Smooth muscle cell of the brain vasculature (primary cell): ENCODE measurements at regions not wholly inside any gene's neighbourhood (a gene's known extent, or its start where the extent isn't known, plus 50 kb on each side); places are given as distances from the start of the nearest gene placed in this dataset.
"Not testable (repeated sequence)": the region's sequence is repeated elsewhere in the genome, so short reads cannot be mapped to it uniquely, and the experiment has no call there.

Experiments
- DNase-seq: peaks from one replicate; pipeline ENCODE4 v3.0.0-alpha.2; 2012; ENCODE audit warnings: low read depth, low spot score

GRCh38 chr9:63912451-63912850 is 1372.6 kb downstream of the FOXD4L5 start:
- DNase-seq, result not testable (repeated sequence)

DNA sequence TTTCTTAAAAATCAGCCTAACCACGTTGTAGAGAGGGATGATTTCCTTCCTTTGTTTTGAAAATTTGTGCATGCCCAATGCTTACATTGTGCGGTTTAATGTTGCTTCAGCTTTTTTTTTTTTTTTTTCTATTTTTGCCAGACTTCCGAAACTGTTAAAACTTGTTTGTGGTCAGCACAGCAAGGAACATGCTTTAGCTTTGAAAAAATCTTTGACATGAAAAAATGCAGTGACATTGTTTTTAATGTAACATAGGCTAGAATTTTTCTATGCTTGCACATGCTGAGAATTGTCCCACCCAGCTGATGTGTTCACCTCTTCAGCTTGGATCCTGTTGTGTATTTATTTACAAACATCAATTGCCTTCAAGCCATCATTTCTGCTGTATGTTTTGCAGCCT is 1375.9 kb downstream of the FOXD4L5 start:
- DNase-seq, result not testable (repeated sequence)

DNA sequence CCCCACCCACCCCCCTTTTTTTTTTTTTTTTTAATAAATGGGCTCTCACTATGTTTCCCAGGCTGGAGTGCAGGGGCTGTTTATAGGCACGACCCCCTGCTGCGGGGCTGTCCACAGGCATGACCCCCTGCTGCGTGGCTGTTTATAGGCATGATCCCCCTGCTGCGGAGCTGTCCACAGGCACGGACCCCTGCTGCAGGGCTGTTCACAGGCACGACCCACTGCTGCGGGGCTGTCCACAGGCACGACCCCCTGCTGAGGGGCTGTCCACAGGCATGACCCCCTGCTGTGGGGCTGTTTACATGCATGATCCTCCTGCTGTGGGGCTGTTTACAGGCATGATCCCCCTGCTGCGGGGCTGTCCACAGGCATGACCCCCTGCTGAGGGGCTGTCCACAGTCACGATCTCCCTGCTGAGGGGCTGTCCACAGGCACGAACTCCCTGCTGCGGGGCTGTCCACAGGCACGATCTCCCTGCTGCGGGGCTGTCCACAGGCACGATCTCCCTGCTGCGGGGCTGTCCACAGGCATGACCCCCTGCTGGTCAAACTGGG is 1385.3 kb downstream of the FOXD4L5 start:
- not testable (repeated sequence) for DNase-seq

DNA sequence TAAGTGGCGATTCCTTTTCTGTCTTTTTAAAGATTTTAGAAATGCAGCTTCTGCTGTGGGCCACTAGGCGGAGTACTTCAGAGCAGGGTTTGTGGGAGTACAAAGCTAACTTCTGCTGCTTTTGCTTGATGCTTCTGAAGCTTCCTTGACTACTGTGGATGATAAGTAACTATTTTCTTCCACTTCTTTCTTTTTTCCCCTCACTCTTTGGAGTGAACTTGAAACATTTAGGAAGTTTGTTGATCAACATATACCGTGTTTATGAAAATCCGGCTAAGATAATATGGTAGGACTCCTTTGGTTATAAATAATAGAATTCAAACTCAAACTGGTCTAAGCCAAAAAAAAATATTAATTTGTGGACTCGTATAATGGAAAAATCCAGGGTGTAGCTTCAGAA is 1403.6 kb downstream of the FOXD4L5 start:
- DNase-seq, result not testable (repeated sequence)

DNA sequence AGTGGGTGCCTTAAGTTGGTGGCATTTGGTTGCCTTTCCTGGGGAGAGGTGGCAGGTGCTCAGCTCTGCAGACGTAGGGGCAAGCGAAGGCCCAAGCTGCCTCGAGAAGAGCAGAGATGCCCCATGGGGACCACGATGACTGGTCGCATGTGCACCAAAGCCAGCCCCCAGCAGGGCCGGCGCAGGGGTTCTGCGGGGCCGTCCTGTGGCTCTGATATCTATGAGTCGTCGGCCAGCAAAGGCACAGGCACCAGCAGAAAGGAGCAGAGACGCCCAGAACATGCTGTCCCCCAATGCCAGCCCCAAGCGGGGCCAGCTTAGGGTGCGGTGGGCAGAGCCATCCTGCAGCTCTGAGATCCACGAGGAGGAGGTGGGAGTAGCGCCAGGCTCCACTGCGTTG is 1408.6 kb downstream of the FOXD4L5 start:
- DNase-seq, result not testable (repeated sequence)

DNA sequence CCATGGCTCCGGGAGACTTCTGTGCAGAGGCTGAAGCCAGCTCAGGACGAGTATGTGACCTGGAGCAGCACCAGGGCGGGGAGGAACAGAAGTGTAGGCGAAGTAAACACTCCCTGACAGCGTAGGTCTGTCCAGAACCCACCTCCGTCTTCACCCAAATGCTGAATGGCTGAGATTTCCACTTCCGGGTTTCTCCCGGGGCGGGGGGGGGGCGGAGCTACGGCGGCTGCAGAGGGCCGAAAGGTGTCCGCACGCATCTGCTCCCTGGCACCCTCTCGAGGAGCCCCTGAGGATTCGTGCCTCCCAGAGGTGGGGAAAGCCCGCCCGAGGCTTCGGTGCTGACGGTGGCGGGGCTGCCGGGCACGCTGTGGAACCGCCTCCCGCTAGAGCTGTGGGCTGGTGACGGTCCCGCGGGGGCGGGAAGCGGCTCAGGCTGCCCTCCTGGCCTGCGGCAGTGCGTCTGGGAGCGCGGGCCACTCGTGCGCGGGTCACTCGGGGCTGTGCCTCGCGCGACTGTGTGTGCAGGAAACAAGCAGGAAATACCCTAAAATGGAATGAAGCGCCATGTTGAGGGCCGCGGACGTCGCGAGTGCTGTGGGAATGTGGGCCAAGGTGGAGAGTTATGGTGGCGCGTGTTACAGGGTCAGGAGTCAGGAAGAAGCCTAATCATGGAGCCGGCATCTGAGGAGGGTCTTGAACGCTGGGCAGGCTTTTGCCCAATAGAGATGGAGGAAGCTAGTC is 1425.4 kb downstream of the FOXD4L5 start:
- DNase-seq, result no peak

- DNase-seq, result not testable (repeated sequence)
These were observed 1425.9 kb downstream of the FOXD4L5 start for GRCh38 chr9:63859090-63859474.

DNA sequence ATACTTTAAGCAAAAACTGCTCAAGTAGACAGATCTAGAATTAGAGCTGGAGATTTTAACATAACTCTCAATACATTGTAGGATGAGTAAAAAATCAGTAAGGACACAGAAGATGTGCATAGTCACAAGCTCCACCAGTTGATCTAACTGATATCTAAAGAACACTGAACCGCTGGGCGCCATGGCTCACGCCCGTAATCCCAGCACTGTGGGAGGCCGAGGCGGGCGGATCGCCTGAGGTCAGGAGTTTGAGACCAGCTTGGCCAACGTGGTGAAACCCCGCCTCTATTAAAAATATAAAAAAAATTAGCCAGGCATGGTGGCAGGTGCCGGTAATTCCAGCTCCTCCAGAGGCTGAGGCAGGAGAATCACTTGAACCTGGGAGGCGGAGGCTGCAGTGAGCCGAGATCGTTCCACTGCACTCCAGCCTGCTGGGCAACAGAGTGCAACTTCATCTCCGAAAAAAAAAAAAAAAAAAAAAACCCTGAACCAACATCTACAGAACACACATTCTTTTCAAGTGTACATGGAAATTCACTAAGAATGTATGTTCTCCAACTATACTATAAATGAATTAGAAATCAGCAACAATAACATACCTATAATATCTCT is 1431.8 kb downstream of the FOXD4L5 start:
- DNase-seq, result not testable (repeated sequence)

- not testable (repeated sequence) for DNase-seq
These were observed 1460.2 kb downstream of the FOXD4L5 start for GRCh38 chr9:63824804-63825203.

- DNase-seq, result not testable (repeated sequence)
These were observed 1461.4 kb downstream of the FOXD4L5 start for GRCh38 chr9:63823375-63824201.

DNA sequence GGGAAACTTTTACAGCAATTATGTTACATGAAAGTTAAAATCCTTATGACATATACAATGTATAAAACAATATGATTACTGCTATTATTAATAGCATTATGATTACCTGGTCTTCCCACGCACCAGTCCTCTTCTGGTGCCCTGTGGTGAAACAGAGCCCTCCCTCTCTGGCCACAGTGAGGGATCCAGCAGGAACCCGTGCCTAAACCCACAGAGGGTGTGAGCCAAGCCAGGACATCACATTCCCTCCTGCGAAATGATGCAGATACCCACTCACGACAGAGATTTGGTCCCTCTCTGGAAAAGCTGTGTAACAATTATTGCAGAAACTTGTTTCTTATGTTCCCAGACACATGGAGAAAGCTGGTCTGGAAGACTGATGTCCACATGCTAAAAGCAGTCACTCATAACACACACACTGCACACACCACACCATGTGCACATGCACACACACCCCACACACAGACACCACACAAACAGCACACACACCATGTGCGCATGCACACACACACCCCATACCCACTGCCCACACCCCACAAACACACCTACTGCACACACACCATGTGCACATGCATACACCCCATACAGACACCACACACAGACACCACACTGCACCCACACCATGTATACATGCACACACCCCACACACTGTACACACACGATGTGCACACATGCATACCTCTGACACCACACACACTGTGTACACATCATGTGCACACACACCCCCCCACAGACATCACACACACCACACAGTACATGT is 1462.2 kb downstream of the FOXD4L5 start:
- not testable (repeated sequence) for DNase-seq

DNA sequence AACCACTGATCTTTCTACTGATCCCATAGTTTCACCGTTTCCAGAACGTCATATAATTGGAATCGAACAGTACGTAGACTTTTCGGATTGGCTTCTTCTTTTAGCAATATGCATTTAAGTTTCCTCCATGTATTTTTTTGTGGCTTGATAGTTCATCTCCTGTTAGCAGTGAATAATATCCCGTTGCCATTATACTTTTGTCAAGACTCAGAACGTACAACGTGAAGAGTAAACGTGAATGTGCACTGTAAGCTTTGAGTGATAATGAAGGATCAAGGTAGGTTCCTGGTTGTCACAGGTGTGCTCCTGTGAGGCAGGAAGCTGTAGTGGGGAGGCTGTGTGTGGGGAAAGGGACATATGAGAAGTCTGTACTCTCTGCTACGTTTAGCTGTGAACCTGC is 1463.7 kb downstream of the FOXD4L5 start:
- DNase-seq, result not testable (repeated sequence)

- DNase-seq, result not testable (repeated sequence)
These were observed 1464.1 kb downstream of the FOXD4L5 start for GRCh38 chr9:63820882-63821281.

DNA sequence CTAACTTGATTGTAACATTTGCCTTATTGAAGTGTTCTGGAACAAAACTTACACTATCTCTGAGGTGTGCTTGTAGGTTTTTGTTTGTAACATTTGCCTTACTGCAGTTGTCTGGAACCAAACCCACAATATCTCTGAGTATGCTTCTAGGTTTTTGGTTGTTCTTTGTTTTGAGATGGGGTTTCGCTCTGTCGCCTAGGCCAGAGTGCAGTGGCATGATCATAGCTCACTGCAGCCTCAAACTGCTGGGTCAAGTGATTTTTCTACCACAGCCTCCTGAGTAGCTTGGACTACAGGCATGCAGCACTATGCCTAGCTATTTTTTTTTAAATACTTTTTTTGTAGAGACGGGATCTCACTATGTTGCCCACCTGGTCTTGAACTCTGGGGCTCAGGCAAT is 1464.6 kb downstream of the FOXD4L5 start:
- DNase-seq, result not testable (repeated sequence)

DNA sequence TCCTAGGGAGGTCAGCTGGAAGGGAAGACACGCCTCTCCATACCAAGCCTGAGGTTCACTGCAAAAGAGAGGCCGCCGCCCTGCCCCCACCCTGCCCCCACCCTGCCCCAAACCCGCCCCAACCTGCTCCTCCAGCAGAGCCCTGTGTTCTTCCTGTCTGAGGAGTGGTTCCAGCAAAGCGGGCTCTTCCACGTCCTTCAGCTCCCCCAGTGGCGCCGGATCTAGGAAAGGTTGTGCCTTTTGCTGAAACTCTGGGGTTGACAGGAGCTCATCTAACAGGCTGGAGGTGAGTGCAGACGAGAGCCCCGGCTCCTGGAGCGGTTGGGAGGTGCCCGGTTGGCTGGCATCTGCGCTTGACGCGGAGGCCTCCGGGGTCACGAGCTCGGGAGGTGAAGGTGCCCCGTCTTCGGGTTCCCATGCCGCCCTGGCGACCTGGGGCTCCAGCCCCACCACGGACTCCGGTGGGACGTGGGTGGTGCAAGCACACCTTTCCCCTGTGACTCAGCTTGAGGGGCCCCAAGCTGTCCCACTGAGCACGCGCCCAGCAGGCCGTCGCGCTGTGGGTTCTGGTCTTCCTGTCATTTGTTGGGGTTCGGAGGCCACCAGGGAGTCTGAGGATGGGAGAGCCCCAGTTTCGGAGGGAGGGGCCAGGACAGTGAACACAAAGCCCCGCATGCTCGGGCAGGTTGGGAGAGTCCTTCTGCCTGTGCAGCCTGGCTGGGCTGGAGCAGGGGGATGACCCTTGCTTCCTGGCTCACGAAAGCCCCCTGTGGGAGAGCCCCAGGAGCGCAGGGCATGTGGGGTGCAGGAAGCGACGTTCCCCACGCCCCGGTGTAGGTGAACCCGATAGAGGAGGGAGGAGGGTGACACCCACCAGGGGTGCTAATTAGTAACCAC is 1467.1 kb downstream of the FOXD4L5 start:
- no peak for DNase-seq

- DNase-seq, result peak; percentile 50
These were observed 1468.0 kb downstream of the FOXD4L5 start for GRCh38 chr9:63816751-63817621.

DNA sequence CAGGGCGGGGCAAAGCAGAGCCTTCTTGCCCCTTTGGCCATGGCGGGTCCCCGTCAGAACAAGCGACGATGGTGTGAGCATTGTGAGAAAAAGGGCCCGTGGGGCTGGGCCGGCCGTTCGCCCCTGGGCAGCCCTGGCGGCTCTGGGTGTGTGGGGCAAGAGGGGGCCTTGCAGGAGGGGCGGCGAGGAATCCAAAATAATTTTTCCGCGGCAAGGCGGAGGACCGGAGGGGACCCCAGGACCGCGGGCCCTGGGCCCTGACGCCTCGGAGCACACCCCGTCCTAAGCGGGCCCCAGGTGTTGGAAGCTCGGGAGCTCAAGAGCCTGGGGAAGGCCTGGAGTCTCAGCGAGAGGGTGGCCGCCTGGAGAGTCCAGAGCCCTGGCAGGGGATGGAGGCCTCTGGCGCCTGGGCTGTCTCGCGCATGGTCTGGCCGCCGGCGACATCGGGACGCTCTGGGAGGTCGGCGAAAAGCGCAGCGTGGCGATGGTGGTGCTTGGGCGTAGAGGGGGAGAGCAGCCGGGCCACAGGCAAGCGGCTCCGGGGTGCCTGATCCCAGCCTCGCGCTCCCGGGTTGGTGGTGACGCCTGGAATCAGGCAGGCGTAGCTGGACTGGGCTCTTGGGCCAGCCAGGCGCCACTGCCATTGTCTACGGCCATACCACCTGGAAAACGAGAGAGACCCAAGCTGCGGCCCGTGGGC is 1469.9 kb downstream of the FOXD4L5 start:
- DNase-seq, result not testable (repeated sequence)

GRCh38 chr9:63813391-63814021 is 1471.5 kb downstream of the FOXD4L5 start:
- DNase-seq, result not testable (repeated sequence)
